Nephron (organoid): ENCODE measurements at regions not wholly inside any gene's neighbourhood (a gene's known extent, or its start where the extent isn't known, plus 50 kb on each side); places are given as distances from the start of the nearest gene placed in this dataset.

Source experiments
- H3K27ac Mint-ChIP-seq, 3 experiments: 2 replicates each; pipeline ENCODE4 v1.8.0; 2020; ENCODE audit warnings: mixed read lengths in 3 of 3, mild to moderate bottlenecking in 2 of 3, moderate library complexity in 1 of 3
- H3K27me3 Mint-ChIP-seq: 2 replicates; pipeline ENCODE4 v1.8.0; 2021; ENCODE audit warnings: low read depth, mild to moderate bottlenecking, moderate library complexity, mixed read lengths
- H3K36me3 Mint-ChIP-seq: 2 replicates; pipeline ENCODE4 v1.8.0; 2020; ENCODE audit warnings: low read depth, mixed read lengths
- H3K4me1 Mint-ChIP-seq: 2 replicates; pipeline ENCODE4 v1.8.0; 2020; ENCODE audit warnings: mixed read lengths
- H3K4me3 Mint-ChIP-seq, 3 experiments: 2 replicates each; pipeline ENCODE4 v1.8.0; 2020; ENCODE audit warnings: mild to moderate bottlenecking in 3 of 3, mixed read lengths in 3 of 3, moderate library complexity in 2 of 3
- H3K9me3 Mint-ChIP-seq: 2 replicates; pipeline ENCODE4 v1.8.0; 2020; ENCODE audit warnings: mixed read lengths
- CTCF ChIP-seq, 3 experiments: fragments of 200-600 bp; sonication (generic); IDR thresholded peaks; one replicate each; pipeline ENCODE4 v1.5.0; 2021; ENCODE audit warnings: antibody characterized with exemption in 3 of 3; ENCODE audit not compliant: unreplicated experiment in 3 of 3

- Mint-ChIP-seq H3K4me1 (no peaks in the 10 kb centered on the region), H3K36me3 (no peaks in the 10 kb centered on the region), H3K4me3 (no peak overlapping the region), H3K27me3 (peaks cover 4% of the 10 kb centered on the region), H3K9me3 (no peaks in the 10 kb centered on the region), H3K27ac (no peak overlapping the region)
- no peak for TF ChIP-seq CTCF (IDR thresholded peaks at IDR 0.05; ENCODE audit: unreplicated experiment in 3 of 3)
Observed at GRCh38 chr2:19646987-19647386, 254.8 kb downstream of the TTC32 start.

GRCh38 chr2:19644763-19645162, 257.0 kb downstream of the TTC32 start:
- no peak for TF ChIP-seq CTCF (IDR thresholded peaks at IDR 0.05; ENCODE audit: unreplicated experiment in 3 of 3)
- peaks cover 4% of the 10 kb centered on the region for H3K27me3 Mint-ChIP-seq
- H3K9me3 Mint-ChIP-seq: no peaks in the 10 kb centered on the region
- no peak overlapping the region for H3K4me3 Mint-ChIP-seq
- H3K36me3 Mint-ChIP-seq: no peaks in the 10 kb centered on the region
- H3K4me1 Mint-ChIP-seq: no peaks in the 10 kb centered on the region
- no peak overlapping the region for H3K27ac Mint-ChIP-seq

GRCh38 chr2:19643117-19643518, 258.7 kb downstream of the TTC32 start:
- Mint-ChIP-seq H3K9me3 (no peaks in the 10 kb centered on the region), H3K36me3 (no peaks in the 10 kb centered on the region), H3K4me1 (no peaks in the 10 kb centered on the region), H3K27me3 (peaks cover 7% of the 10 kb centered on the region), H3K4me3 (no peak overlapping the region), H3K27ac (no peak overlapping the region)
- no peak for TF ChIP-seq CTCF (IDR thresholded peaks at IDR 0.05; ENCODE audit: unreplicated experiment in 3 of 3)

GRCh38 chr2:19642501-19642900, 259.3 kb downstream of the TTC32 start:
- Mint-ChIP-seq H3K27ac (no peak overlapping the region), H3K9me3 (no peaks in the 10 kb centered on the region)
- no peak for TF ChIP-seq CTCF (IDR thresholded peaks at IDR 0.05; ENCODE audit: unreplicated experiment in 3 of 3)

GRCh38 chr2:19635951-19636510, 265.8 kb downstream of the TTC32 start:
- TF ChIP-seq CTCF (IDR thresholded peaks at IDR 0.05; ENCODE audit: unreplicated experiment in 3 of 3): no peak
- Mint-ChIP-seq H3K4me1 (peaks cover 7% of the 10 kb centered on the region), H3K9me3 (no peaks in the 10 kb centered on the region), H3K36me3 (no peaks in the 10 kb centered on the region), H3K27me3 (peaks cover 4% of the 10 kb centered on the region), H3K4me3 (no peak overlapping the region), H3K27ac (no peak overlapping the region)

More at GRCh38 chr2:19642501-19642900, 259.3 kb downstream of the TTC32 start:
- Mint-ChIP-seq H3K27me3 (peaks cover 7% of the 10 kb centered on the region), H3K36me3 (no peaks in the 10 kb centered on the region), H3K4me1 (no peaks in the 10 kb centered on the region), H3K4me3 (no peak overlapping the region)

- peaks cover 7% of the 10 kb centered on the region for H3K4me1 Mint-ChIP-seq
- no peak overlapping the region for H3K4me3 Mint-ChIP-seq
- TF ChIP-seq CTCF (IDR thresholded peaks at IDR 0.05; ENCODE audit: unreplicated experiment in 3 of 3): no peak
- H3K27ac Mint-ChIP-seq: no peak overlapping the region
- no peaks in the 10 kb centered on the region for H3K36me3 Mint-ChIP-seq
- no peaks in the 10 kb centered on the region for H3K27me3 Mint-ChIP-seq
- peaks cover 1% of the 10 kb centered on the region for H3K9me3 Mint-ChIP-seq
Observed at GRCh38 chr2:19632403-19632991, 269.3 kb downstream of the TTC32 start.
